ENCODE measurements at regions not wholly inside any gene's neighbourhood (a gene's known extent, or its start where the extent isn't known, plus 50 kb on each side); places are given as distances from the start of the nearest gene placed in this dataset.

- no peak overlapping the region for H3K4me2 ChIP-seq
- H3K36me3 ChIP-seq: no peaks in the 10 kb centered on the region
- H4K20me1 ChIP-seq: no peaks in the 10 kb centered on the region
- no peaks in the 10 kb centered on the region for H3K27me3 ChIP-seq
- no peak overlapping the region for H3K4me3 ChIP-seq
- no peak overlapping the region for H3K9ac ChIP-seq
- H3K4me1 ChIP-seq: peaks cover 39% of the 10 kb centered on the region
- H3K27ac ChIP-seq: no peak overlapping the region
- peaks cover under 1% of the 10 kb centered on the region; the same call in 1 of the 2 replicates for H3K9me3 ChIP-seq
- no peak for TF ChIP-seq Cebpa-rat (IDR thresholded peaks at IDR 0.05)
Observed at GRCh38 chr15:63434576-63435186, 53.0 kb upstream of the CA12 start.

GRCh38 chr15:63435204-63435820 lies 53.7 kb upstream of the CA12 start:
- Histone ChIP-seq H3K4me1 (peaks cover 45% of the 10 kb centered on the region), H3K4me3 (no peak overlapping the region), H3K27ac (no peak overlapping the region), H3K27me3 (no peaks in the 10 kb centered on the region), H3K9ac (no peak overlapping the region), H3K9me3 (no peaks in the 10 kb centered on the region), H3K36me3 (no peaks in the 10 kb centered on the region), H4K20me1 (no peaks in the 10 kb centered on the region), H3K4me2 (no peak overlapping the region)
- TF ChIP-seq Cebpa-rat (IDR thresholded peaks at IDR 0.05): no peak

GRCh38 chr15:63436341-63436740 lies 54.7 kb upstream of the CA12 start:
- Histone ChIP-seq H4K20me1 (no peaks in the 10 kb centered on the region), H3K36me3 (no peaks in the 10 kb centered on the region), H3K27ac (peak overlapping the region; percentile 91), H3K4me1 (peaks cover 45% of the 10 kb centered on the region), H3K9ac (peak overlapping the region; percentile 72), H3K27me3 (no peaks in the 10 kb centered on the region), H3K9me3 (no peaks in the 10 kb centered on the region), H3K4me2 (peak overlapping the region; percentile 78), H3K4me3 (peak overlapping the region; percentile 21; the same call in 1 of the 2 replicates)
- TF ChIP-seq Cebpa-rat (IDR thresholded peaks at IDR 0.05): no peak

GRCh38 chr15:63436872-63437375 lies 55.3 kb upstream of the CA12 start:
- TF ChIP-seq Cebpa-rat (IDR thresholded peaks at IDR 0.05): no peak
- Histone ChIP-seq H3K36me3 (no peaks in the 10 kb centered on the region), H3K9me3 (no peaks in the 10 kb centered on the region), H3K4me3 (peak overlapping the region; percentile 21; the same call in 1 of the 2 replicates), H3K27ac (peak overlapping the region; percentile 91), H3K9ac (peak overlapping the region; percentile 72), H3K27me3 (no peaks in the 10 kb centered on the region), H3K4me2 (peak overlapping the region; percentile 78), H4K20me1 (no peaks in the 10 kb centered on the region), H3K4me1 (peaks cover 51% of the 10 kb centered on the region)

- peaks cover 62% of the 10 kb centered on the region for H3K4me1 ChIP-seq
- peak overlapping the region; percentile 79 for H3K4me2 ChIP-seq
- no peak for TF ChIP-seq Cebpa-rat (IDR thresholded peaks at IDR 0.05)
- no peaks in the 10 kb centered on the region for H3K36me3 ChIP-seq
- no peak overlapping the region; the same call in 1 of the 2 replicates for H3K9ac ChIP-seq
- H3K4me3 ChIP-seq: no peak overlapping the region
- H3K27ac ChIP-seq: peak overlapping the region; percentile 51
- H4K20me1 ChIP-seq: no peaks in the 10 kb centered on the region
- H3K9me3 ChIP-seq: no peaks in the 10 kb centered on the region
- H3K27me3 ChIP-seq: no peaks in the 10 kb centered on the region
Observed at GRCh38 chr15:63439536-63440264, 58.1 kb upstream of the CA12 start.

- Histone ChIP-seq H3K27me3 (no peaks in the 10 kb centered on the region), H3K36me3 (no peaks in the 10 kb centered on the region), H3K9me3 (no peaks in the 10 kb centered on the region), H4K20me1 (no peaks in the 10 kb centered on the region), H3K4me1 (peaks cover 62% of the 10 kb centered on the region), H3K9ac (no peak overlapping the region; the same call in 1 of the 2 replicates), H3K4me2 (peak overlapping the region; percentile 79), H3K27ac (no peak overlapping the region), H3K4me3 (no peak overlapping the region)
- no peak for TF ChIP-seq Cebpa-rat (IDR thresholded peaks at IDR 0.05)
Observed at GRCh38 chr15:63440265-63440648, 58.6 kb upstream of the CA12 start.

GRCh38 chr15:63440756-63441155 lies 59.1 kb upstream of the CA12 start:
- no peaks in the 10 kb centered on the region for H4K20me1 ChIP-seq
- H3K4me3 ChIP-seq: no peak overlapping the region
- H3K4me2 ChIP-seq: peak overlapping the region; percentile 79
- no peaks in the 10 kb centered on the region for H3K9me3 ChIP-seq
- H3K9ac ChIP-seq: no peak overlapping the region
- H3K36me3 ChIP-seq: no peaks in the 10 kb centered on the region
- H3K4me1 ChIP-seq: peaks cover 61% of the 10 kb centered on the region
- no peak overlapping the region for H3K27ac ChIP-seq
- no peaks in the 10 kb centered on the region for H3K27me3 ChIP-seq
- no peak for TF ChIP-seq Cebpa-rat (IDR thresholded peaks at IDR 0.05)

- no peaks in the 10 kb centered on the region for H4K20me1 ChIP-seq
- peak overlapping the region; percentile 18; the same call in 1 of the 2 replicates for H3K27ac ChIP-seq
- no peaks in the 10 kb centered on the region for H3K27me3 ChIP-seq
- H3K4me2 ChIP-seq: peak overlapping the region; percentile 79
- no peaks in the 10 kb centered on the region for H3K36me3 ChIP-seq
- H3K9ac ChIP-seq: no peak overlapping the region
- no peak overlapping the region for H3K4me3 ChIP-seq
- TF ChIP-seq Cebpa-rat (IDR thresholded peaks at IDR 0.05): no peak
- H3K4me1 ChIP-seq: peaks cover 55% of the 10 kb centered on the region
- H3K9me3 ChIP-seq: no peaks in the 10 kb centered on the region
Observed at GRCh38 chr15:63441266-63441665, 59.6 kb upstream of the CA12 start.

GRCh38 chr15:63442080-63442479 lies 60.4 kb upstream of the CA12 start:
- Histone ChIP-seq H3K9ac (0 out of 2 replicates have a peak overlapping the region, but pooled peaks have one; percentile 2), H3K4me3 (no peak overlapping the region), H3K4me1 (peaks cover 50% of the 10 kb centered on the region), H3K27ac (peak overlapping the region; percentile 18; the same call in 1 of the 2 replicates), H4K20me1 (no peaks in the 10 kb centered on the region), H3K9me3 (no peaks in the 10 kb centered on the region), H3K4me2 (peak overlapping the region; percentile 79), H3K27me3 (no peaks in the 10 kb centered on the region), H3K36me3 (no peaks in the 10 kb centered on the region)
- no peak for TF ChIP-seq Cebpa-rat (IDR thresholded peaks at IDR 0.05)

- no peaks in the 10 kb centered on the region for H3K27me3 ChIP-seq
- no peak for TF ChIP-seq Cebpa-rat (IDR thresholded peaks at IDR 0.05)
- no peaks in the 10 kb centered on the region for H3K36me3 ChIP-seq
- no peaks in the 10 kb centered on the region for H3K9me3 ChIP-seq
- H3K4me3 ChIP-seq: no peak overlapping the region
- no peak overlapping the region for H3K27ac ChIP-seq
- no peak overlapping the region for H3K9ac ChIP-seq
- peaks cover 52% of the 10 kb centered on the region for H3K4me1 ChIP-seq
- H4K20me1 ChIP-seq: no peaks in the 10 kb centered on the region
- H3K4me2 ChIP-seq: no peak overlapping the region
Observed at GRCh38 chr15:63444611-63445010, 59.8 kb upstream of the USP3 start.

Data from BLaER1 (cell line).